Amniotic epithelial cell (primary cell): ENCODE measurements at regions not wholly inside any gene's neighbourhood (a gene's known extent, or its start where the extent isn't known, plus 50 kb on each side); places are given as distances from the start of the nearest gene placed in this dataset.
"Not testable (repeated sequence)": the region's sequence is repeated elsewhere in the genome, so short reads cannot be mapped to it uniquely, and the experiment has no call there.

ENCODE experiments used
- DNase-seq: peaks from one replicate; pipeline ENCODE4 v3.0.0-alpha.2; 2010; ENCODE audit warnings: low read depth

- DNase-seq: no peak
Observed at GRCh38 chr4:111405989-111406388, 739.3 kb upstream of the FAM241A start.

- DNase-seq: no peak
Observed at GRCh38 chr4:111410571-111410970, 734.7 kb upstream of the FAM241A start.

- peak; percentile 45 for DNase-seq
Observed at GRCh38 chr4:111417521-111417920, 727.7 kb upstream of the FAM241A start.

- no peak for DNase-seq
Observed at GRCh38 chr4:111433441-111433840, 711.8 kb upstream of the FAM241A start.

- peak; percentile 44 for DNase-seq
Observed at GRCh38 chr4:111434586-111434985, 710.7 kb upstream of the FAM241A start.

GRCh38 chr4:111435986-111436744 lies 709.1 kb upstream of the FAM241A start:
- DNase-seq: peak; percentile 19

GRCh38 chr4:111441687-111442086 lies 703.6 kb upstream of the FAM241A start:
- DNase-seq: no peak

- not testable (repeated sequence) for DNase-seq
Observed at GRCh38 chr4:111444836-111445235, 700.4 kb upstream of the FAM241A start.

- DNase-seq: no peak
Observed at GRCh38 chr4:111449657-111450056, 695.6 kb upstream of the FAM241A start.

GRCh38 chr4:111450867-111451266 lies 694.4 kb upstream of the FAM241A start:
- peak; percentile 30 for DNase-seq

- peak; percentile 9 for DNase-seq
Observed at GRCh38 chr4:111453216-111453615, 692.0 kb upstream of the FAM241A start.

GRCh38 chr4:111454961-111455360 lies 690.3 kb upstream of the FAM241A start:
- peak; percentile 51 for DNase-seq

- peak; percentile 3 for DNase-seq
Observed at GRCh38 chr4:111464251-111465045, 680.8 kb upstream of the FAM241A start.

GRCh38 chr4:111466811-111467604 lies 678.2 kb upstream of the FAM241A start:
- peak; percentile 3 for DNase-seq

GRCh38 chr4:111475001-111475400 lies 670.3 kb upstream of the FAM241A start:
- peak; percentile 69 for DNase-seq

- peak; percentile 7 for DNase-seq
Observed at GRCh38 chr4:111475666-111476065, 669.6 kb upstream of the FAM241A start.

GRCh38 chr4:111480510-111480909 lies 664.7 kb upstream of the FAM241A start:
- no peak for DNase-seq

GRCh38 chr4:111483375-111484169 lies 661.7 kb upstream of the FAM241A start:
- no peak for DNase-seq

GRCh38 chr4:111492496-111492895 lies 652.8 kb upstream of the FAM241A start:
- DNase-seq: no peak

GRCh38 chr4:111494471-111494870 lies 650.8 kb upstream of the FAM241A start:
- peak; percentile 63 for DNase-seq

GRCh38 chr4:111494971-111495370 lies 650.3 kb upstream of the FAM241A start:
- peak; percentile 61 for DNase-seq

GRCh38 chr4:111499291-111499690 lies 646.0 kb upstream of the FAM241A start:
- DNase-seq: peak; percentile 37
